GM19324 (cell line): ENCODE measurements at regions not wholly inside any gene's neighbourhood (a gene's known extent, or its start where the extent isn't known, plus 50 kb on each side); places are given as distances from the start of the nearest gene placed in this dataset.
"Not testable (repeated sequence)": the region's sequence is repeated elsewhere in the genome, so short reads cannot be mapped to it uniquely, and the experiment has no call there.

Source experiments
- ATAC-seq: cut with Tn5 transposase; IDR thresholded peaks from one replicate; pipeline ENCODE4 v1.9.1; 2021; ENCODE audit warnings: mild to moderate bottlenecking, moderate library complexity; ENCODE audit not compliant: unreplicated experiment, low FRiP score

DNA sequence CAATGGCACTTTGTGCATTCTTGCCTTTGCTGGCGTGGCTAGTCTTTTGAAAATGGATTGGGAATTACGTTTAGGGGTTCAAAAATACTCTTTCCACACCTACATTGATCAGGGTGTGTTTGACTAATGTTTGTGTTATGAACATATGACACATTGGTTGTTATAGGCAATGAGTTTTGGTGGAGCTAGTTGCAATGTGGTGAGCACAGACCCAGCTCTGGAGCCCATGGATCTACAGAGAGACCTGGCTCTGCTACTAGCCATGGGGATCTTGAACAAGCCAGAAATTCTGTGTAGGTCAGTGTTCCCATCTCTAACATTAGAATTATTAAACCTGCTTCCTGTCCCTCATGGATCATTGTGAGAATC is 222.4 kb upstream of the UBL3 start:
- ATAC-seq: no peak

DNA sequence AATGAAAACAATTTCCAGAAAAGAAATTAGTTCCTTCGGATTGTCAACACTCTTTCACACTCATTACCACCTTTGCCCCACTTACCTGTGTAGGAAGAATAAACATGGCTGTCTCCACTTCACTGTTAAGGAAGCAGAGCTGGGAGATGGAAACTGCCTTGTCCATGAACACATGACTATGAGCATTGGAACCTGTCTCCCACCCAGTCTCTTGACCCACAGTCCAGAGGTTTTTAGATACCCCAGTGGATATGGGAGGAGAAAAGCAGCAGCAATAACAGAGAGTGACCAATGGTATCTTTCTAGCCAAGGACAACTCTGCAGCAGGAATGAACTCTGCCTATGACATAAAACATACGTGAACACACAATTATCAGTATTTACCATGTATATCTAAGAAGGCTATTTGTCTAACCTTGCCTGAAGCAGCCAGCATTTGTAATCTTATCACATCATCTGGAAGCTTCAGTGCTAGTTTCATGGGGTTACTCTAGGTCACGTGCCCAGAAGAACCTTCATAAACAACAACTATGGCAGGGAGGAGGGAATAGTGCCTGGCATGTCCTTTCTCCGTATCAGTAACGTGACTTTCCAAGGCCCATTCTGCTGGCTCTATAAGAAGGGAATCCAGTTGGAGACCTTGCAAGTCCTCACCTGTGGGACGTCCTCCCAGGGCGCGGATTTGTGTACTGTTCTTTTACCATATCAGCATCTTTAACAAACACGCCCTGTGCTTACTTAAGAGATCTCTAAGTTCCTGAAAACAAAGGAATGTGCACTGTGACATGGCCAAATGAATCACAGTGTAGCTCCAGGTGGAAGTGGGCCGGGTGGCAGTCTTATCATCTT is 221.8 kb upstream of the UBL3 start:
- ATAC-seq: no peak

DNA sequence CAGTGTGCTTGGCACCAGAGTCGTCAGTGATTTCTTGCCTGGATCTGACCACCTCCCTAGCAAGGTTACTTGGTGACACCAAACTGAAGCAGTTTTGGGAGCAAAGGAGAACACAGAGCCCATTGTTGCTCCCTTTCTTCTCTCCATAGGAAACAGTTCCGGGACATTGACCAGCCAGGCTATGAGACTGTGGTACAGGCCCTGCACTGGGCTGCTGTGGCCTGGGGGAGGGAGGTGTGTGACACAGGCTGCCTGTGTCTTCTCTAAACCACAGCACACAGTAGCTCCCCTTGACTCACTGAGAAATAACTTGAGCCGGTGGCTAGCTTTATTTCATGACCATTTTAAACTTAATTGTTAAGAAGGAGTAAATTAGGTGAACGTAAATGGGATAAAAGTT is 214.8 kb upstream of the UBL3 start:
- no peak for ATAC-seq

DNA sequence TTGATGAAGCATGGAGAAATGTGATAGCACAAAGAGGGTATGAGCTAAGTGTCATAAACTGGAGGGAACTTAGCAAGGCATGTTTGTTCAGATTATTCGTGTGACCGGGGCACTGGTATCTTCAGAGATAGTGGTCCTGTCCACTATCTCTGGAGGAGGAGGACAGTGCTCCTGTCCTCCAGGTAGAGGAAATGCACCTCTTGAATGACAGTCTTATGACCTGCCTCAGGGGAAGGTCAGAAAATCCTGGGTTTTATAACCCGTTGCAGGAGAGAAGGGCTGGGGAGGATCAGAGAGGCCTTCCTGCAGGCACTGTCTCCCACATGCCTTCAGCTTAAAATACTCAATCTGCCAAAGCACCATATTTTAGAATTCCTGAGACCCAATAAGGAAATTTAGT is 213.5 kb upstream of the UBL3 start:
- ATAC-seq: no peak

DNA sequence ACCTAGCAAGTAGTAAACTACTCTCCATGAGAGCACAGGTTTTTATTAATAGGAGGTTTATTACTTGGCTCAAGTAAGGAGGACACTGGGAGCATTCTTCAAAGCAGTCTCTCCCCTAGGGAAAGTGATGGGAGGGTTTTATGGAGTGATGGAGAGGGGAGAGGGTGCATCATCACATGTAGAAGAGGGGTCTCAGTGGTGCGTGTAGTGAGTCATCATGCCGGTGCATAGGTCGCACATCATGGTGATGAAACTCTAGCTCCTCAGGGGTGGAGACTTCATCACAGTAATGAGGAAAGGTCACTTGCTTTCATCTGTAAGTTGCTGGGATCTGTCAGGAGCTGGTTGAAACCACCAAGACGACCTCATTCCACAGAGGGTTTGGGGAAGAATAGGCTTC is 210.8 kb upstream of the UBL3 start:
- ATAC-seq: no peak

DNA sequence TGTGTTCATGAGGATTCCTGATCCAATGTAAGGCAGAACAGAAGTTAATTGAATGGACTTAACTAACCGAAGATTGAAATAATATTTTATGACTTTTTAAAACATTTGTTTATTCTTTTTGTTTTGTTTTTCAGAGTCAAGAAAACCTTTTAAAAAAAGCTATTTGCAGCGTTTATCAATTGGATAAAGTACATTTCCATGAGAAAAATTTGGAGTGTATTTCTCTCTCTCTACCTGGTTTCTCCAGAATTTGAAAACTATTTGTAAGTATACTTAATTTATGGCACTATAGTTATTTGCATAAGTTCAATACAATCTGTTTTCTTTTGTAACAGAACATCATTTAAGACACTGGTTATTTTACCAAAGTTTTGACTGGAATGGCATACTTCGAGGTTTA is 208.0 kb upstream of the UBL3 start:
- ATAC-seq: no peak

DNA sequence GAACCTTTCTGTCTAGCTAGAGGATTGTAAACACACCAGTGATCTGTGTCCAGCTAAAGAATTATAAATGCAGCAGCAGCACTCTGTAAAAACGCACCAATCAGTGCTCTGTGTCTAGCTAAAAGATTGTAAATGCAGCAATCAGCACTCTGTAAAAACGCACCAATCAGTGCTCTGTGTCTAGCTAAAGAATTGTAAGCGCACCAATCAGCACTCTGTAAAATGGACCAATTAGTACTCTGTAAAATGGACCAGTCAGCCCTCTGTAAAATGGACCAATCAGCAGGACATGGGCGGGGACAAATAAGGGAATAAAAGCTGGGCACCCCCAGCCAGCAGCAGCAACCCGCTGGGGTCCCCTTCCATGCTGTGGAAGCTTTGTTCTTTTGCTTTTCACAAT is 204.1 kb upstream of the UBL3 start:
- not testable (repeated sequence) for ATAC-seq

DNA sequence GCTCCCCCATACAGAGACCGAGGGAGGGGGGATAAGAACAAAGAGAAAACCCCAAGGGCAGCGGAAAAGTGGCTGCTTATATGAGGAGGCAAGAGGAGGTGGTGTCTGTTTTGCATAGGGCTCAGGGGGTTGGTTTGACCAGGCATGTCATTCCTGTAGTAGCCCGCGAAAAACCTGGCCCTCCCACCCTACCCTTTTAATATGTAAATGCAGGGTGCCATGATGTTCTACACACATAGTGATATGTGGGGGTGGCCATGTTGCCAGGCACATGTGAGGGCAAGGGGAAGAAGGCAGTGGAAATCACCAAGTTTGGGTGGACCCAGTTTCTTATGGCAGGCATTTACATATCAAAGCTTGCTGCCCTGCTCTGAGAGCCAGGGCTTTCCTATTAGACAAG is 203.5 kb upstream of the UBL3 start:
- ATAC-seq: no peak

DNA sequence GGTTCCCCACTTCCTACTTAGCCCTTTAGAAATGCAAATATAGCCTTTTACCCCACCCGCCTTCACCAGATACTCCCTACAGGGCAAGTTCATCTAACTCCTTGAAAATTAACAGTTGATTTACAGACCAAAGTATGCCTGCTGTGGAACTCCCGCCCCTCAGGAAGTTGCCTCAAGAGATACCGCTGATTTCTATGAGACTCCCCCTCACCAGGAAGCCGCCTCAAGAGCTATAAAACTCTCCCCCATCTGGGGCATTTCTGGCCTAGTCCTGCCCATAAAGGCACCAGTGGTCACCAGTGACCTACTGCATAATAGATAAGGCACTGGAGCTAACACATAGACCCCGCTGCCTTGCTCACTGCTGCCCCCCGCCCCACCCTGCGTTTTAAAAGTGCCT is 201.7 kb upstream of the UBL3 start:
- ATAC-seq: no peak

DNA sequence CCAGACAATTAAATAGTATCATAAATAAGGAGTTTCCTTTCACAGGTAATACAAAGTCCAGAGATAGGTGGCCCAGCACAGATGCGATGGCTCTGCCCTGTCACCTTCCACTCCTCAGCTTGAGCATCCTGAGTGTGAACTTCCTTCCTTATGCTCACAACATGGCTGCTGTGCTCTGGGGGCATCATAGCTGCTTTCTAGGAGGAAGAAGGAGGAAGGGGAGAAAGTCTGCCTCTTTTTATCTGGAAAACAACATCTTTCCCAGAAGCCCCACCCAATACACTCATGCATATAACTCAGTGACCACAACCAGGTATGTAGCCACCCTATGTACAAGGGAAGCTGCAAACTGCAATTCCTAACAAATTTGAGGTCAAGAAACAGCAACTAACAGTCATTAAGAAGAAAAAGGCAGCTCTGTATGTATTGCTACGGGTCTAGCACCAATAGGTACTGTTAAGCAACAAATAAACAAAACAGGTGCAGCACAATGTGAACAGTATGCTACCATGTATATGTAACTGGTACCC is 201.2 kb upstream of the UBL3 start:
- no peak for ATAC-seq

DNA sequence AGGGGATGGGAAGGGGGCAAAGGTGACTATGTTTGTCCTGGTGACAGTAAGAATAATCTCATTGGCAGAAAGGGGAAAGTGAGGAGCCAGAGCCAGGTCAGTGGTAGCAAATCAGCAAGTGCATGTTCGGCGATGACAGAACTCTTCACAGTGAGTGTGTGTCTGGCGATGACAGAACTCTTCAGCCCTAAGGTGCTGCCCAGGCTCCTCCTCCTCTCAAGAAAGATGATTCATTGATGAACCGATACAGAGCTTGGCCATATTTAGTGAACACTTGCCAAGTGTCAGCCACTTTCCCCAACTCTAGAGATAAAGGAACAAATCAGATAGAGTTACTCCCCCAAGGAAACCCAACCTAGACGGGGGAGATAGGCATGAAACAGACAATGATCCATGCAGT is 199.3 kb upstream of the UBL3 start:
- ATAC-seq: no peak

DNA sequence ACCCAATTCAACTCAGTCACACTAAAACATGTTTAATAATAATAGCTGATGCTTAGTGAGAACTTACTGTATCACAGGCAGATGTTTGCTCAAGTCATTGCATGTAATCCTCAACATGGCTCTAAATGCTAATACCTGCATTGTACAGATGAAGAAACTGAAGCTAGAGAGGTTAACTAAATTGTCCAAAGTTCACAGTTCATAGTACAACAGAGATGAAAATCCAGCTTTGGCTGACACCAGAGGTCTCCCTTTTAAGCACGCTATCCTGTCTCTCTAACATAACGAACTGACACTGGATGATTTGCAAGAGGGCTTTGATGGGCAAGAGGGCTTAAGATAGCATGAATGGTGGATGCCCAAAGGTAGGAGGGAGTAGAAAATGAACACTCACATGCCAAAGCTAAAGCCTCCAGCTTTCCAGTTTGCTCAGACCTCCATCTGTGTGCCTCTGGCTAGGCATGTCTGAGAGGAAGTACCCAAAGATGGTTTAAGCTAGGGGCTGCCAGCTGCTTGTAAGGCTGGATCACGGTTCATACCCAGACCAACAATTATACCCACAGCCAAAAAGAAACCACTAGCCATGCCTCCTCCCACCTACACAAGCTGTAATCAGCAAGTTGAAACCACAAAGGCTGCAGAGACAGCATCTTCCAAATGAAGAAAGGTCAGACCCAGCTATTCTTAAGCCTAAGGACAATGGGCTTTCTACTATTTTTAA is 196.9 kb upstream of the UBL3 start:
- ATAC-seq: no peak

DNA sequence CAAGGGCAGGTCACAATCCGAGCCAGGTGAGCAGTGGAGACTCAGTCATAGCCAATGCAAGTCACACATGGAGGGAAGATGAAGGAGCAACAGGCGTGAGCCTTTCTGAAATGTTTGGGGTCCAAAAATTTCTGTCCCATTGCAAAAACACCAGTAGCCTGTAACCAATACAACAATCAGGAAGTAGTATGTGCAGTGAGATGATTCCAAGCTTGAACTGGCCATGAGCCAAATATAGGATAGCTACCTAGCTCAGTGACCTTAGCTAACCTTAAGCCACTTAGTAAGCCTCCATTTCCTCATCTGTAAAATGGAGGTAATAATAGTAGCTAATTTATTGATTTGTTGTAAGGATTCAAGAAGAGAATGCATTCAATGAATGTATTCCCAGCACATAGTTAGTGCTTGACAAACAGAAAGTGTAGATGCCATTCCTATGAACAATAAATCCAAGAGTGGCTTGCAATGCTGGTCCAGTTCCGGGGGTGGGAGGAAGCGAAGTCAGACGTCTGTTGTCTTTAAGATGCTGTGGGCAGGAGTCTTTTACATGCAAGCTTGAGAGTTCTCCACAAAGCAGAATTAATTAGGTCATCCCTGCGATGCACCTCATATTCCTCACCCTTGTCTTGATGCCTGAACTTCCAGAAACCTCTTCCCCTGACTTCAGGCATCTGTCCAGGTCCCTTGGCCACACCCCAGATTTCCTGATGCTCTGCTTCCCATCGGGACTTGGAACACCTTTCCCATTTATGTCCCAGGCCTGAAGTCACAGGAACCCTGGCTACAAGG is 195.7 kb upstream of the UBL3 start:
- ATAC-seq: no peak

DNA sequence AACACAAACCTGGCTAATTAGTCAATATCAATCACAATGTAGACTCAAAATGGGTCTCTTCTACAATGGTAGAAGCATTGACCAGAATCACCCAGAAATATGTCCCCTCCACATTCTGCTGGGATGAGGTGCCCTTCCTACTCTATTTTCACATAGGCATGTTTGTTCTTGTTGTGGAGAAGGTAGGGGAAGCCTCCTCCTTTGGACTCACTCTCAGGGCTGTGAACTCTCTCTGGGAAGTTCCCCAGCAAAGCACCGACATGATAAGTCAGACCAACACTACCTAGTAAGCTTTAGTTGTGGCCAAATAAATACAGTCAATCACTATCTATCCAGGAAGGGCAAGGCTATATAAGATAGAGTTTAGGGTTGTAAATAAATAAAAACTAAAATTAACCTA is 194.5 kb upstream of the UBL3 start:
- no peak for ATAC-seq

DNA sequence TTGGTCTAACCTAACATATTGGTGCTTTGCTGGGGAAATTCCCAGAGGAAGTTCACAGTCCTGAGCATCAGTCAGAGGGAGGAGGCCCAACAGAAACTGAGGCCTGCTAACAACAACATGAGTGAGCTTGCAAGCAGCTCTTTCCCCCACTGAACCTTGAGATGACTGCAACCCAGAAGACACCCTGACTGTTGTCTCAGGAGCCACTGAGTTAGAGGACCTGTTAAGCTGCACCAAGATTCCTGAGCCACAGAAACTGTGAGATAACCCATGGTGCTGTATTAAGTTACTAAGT is 193.2 kb upstream of the UBL3 start:
- ATAC-seq: no peak

DNA sequence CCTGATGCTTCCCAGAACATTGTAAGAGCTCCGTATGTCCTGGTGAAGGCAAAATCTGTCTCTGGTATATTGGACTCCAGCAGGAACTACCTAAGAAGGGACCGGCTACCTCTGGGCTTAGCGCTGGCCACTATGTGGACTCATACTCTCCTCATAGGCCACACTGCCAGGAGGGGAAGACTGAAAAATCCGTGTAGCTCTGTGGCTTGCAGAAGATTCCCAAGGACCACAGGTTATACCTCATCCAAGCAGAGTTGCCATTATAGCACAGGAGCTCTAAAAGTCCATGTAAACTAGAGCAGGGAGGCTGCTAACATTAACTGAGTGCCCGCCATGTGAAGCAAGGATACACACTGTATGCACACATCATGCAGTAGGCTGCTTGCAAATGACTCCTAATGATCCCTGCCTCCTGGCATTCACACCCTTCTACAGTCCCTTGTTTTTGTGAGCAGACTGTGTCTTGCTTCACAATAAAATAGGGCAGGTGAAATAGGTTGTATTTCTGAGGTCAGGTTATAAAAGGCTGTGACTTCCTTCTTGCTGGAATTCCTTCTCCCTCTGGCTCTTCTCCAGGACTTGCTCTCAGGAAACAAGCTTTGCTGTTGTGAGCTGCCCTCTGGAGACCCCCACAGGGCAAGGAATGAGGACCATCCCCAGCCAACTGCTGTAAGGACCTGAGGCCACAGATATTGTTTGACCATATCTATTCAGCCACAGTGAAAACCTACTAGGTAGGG is 192.6 kb upstream of the UBL3 start:
- ATAC-seq: no peak

DNA sequence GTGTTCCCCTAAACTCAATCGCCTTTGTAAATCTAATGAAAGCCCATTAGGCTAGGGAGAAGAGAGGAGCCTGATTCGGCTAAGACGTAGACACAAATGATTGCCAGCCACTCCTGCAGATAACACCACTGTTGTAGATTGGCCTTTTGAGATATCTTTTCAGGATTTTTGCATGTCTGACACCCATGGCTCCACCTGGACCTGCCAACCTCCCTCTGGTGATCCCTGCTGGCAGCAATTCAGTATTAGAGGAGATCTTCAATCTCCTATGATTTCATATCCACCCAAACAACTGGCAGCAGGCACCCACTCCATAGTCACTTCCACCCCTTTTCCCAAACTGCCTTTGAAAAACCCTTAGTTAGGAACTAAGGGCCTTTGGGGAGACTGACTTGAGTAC is 191.9 kb upstream of the UBL3 start:
- no peak for ATAC-seq

DNA sequence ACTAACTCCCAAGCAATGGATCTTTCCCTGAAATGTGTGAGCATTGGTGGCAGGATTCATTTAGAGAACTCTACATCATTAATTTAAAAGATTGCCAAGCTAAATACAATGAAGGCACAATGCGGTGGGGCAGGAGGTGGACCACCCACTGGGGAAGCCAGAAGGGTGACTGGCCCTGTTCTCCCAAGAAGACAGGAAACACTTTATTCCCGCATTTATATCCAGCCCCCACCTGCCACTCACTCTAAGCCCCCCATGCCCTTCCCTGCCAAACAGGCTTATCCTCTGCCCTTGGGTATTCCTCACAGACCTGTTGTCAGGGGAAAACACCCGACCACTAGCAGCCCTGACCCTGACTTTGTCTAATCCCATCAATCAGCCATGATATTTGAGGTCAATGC is 189.1 kb upstream of the UBL3 start:
- ATAC-seq: no peak

DNA sequence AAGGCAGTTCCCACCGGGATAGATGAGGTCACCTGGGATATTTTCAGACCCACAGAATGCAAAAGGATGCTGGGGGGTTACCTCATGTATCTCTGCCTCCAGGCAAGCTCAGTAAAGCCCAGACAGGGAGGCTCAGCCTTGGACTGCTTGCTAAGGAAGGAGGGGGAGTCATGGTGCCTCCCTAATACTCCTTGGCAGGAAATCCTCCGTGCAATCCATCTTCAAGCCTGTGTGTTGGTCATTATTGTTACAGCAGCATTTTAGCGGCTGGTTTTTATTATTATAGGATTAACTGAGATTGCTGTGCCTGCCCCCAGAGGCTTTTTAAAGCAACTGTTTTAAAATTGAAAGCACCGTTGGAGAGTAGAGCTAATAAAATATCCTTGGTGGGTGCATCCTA is 188.5 kb upstream of the UBL3 start:
- ATAC-seq: no peak

DNA sequence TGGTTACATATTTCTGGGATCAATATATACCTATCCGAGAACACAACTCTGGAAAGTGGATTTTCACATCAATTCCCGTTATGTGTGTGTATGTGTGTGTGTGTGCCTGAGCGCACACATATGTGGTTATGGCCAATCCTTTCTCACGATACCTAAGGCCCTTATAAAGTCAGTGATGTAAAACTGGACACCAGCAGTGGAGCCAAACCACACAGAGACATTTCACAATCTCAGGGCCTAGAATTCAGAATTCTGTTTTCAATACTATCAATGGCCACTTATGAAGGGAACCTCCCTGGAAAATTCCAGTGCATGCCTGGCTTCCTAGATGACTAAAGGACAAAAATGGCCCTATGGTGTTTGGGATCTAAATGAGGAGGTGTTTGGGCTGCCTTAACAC is 187.3 kb upstream of the UBL3 start:
- ATAC-seq: no peak

DNA sequence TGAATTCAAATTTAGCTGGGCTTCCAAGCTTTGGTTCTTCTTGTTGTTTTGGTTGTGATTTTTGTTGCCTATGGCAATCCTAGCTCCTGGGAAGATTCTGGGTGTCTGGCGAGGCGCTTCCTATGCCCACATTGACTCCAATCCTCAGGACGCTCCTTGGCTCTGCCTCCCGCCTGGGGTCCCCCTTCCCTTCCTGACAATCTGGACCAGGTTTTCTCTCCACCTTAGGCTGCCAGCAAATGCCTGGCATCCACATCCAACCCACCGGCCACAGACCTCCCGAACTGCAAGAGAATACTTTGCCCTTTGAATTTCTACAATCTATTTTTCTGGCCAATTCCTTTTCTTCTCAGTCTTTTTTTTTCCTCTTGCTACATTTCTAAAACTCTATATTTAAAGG is 186.9 kb upstream of the UBL3 start:
- no peak for ATAC-seq
